A549 (cell line): ENCODE measurements at regions not wholly inside any gene's neighbourhood (a gene's known extent, or its start where the extent isn't known, plus 50 kb on each side); places are given as distances from the start of the nearest gene placed in this dataset.

ENCODE experiments used
- CTCF ChIP-seq: fragments of >200 bp; sonication (Bioruptor Twin); formaldehyde crosslinking; IDR thresholded peaks from 3 replicates; pipeline ENCODE4 v1.5.1; 2016
- EHMT2 ChIP-seq: fragments of 200-600 bp; sonication (generic); IDR thresholded peaks from 2 replicates; pipeline ENCODE4 v1.6.1; 2016; ENCODE audit warnings: antibody characterized with exemption, low read depth, mild to moderate bottlenecking, moderate library complexity
- ESRRA ChIP-seq: fragments of 150-350 bp; IDR thresholded peaks from 2 replicates; pipeline ENCODE4 v1.6.1; 2014; ENCODE audit warnings: mild to moderate bottlenecking, low read length, borderline replicate concordance
- FOSB ChIP-seq: fragments of 250-450 bp; sonication (Bioruptor Pico); IDR thresholded peaks from 2 replicates; pipeline ENCODE4 v1.5.0; 2020; ENCODE audit warnings: mild to moderate bottlenecking, moderate library complexity
- POLR2A ChIP-seq: IDR thresholded peaks from 2 replicates; pipeline ENCODE4 v1.6.1; 2012; ENCODE audit warnings: mild to moderate bottlenecking, low read length
- ZFP36 ChIP-seq: fragments of 450-650 bp; IDR thresholded peaks from 2 replicates; pipeline ENCODE4 v1.6.1; 2014; ENCODE audit warnings: borderline replicate concordance; ENCODE audit not compliant: partially characterized antibody
- TF ChIP-seq, protein P1 (sequence below): IDR thresholded peaks from 2 replicates; pipeline ENCODE4 v1.6.1; 2012

GRCh38 chr6:6810727-6811126 lies 222.2 kb downstream of the LY86 start:
- TF ChIP-seq POLR2A (no peak), ESRRA (no peak), CTCF (no peak), ZFP36 (no peak), FOSB (CRISPR knock-in tag) (no peak), EHMT2 (no peak)
- TF ChIP-seq, protein P1, sequence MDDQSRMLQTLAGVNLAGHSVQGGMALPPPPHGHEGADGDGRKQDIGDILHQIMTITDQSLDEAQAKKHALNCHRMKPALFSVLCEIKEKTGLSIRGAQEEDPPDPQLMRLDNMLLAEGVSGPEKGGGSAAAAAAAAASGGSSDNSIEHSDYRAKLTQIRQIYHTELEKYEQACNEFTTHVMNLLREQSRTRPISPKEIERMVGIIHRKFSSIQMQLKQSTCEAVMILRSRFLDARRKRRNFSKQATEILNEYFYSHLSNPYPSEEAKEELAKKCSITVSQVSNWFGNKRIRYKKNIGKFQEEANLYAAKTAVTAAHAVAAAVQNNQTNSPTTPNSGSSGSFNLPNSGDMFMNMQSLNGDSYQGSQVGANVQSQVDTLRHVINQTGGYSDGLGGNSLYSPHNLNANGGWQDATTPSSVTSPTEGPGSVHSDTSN: no peak
